Fibroblast of skin of left quadriceps (primary cell): ENCODE measurements at regions not wholly inside any gene's neighbourhood (a gene's known extent, or its start where the extent isn't known, plus 50 kb on each side); places are given as distances from the start of the nearest gene placed in this dataset.
A peak's percentile ranks its signal among the peaks of the same experiment; 100 is the strongest.

Source experiments
- DNase-seq, 2 experiments: peaks; one replicate each; pipeline ENCODE4 v3.0.0-alpha.2; 2013; ENCODE audit warnings: low read depth in 2 of 2

- DNase-seq: no peak
Observed at GRCh38 chr10:90588222-90588621, 269.6 kb downstream of the HTR7 start.

- no peak for DNase-seq
Observed at GRCh38 chr10:90589825-90590224, 268.0 kb downstream of the HTR7 start.

GRCh38 chr10:90591629-90592028 lies 266.2 kb downstream of the HTR7 start:
- DNase-seq: no peak

GRCh38 chr10:90592638-90593302 lies 265.1 kb downstream of the HTR7 start:
- peak; percentile 41 to 49 for DNase-seq

GRCh38 chr10:90598513-90598912 lies 259.3 kb downstream of the HTR7 start:
- no peak for DNase-seq

- DNase-seq: peak; percentile 71
Observed at GRCh38 chr10:90602862-90603610, 254.8 kb downstream of the HTR7 start.

- no peak for DNase-seq
Observed at GRCh38 chr10:90604636-90605035, 253.2 kb downstream of the HTR7 start.

- DNase-seq: no peak
Observed at GRCh38 chr10:90605506-90605905, 252.3 kb downstream of the HTR7 start.

- DNase-seq: no peak
Observed at GRCh38 chr10:90612276-90612675, 245.6 kb downstream of the HTR7 start.

GRCh38 chr10:90614631-90615030 lies 243.2 kb downstream of the HTR7 start:
- DNase-seq: no peak

- no peak for DNase-seq
Observed at GRCh38 chr10:90621577-90621976, 236.3 kb downstream of the HTR7 start.

- no peak for DNase-seq
Observed at GRCh38 chr10:90635111-90635765, 222.6 kb downstream of the HTR7 start.

GRCh38 chr10:90640756-90641155 lies 217.1 kb downstream of the HTR7 start:
- no peak for DNase-seq

GRCh38 chr10:90641731-90642130 lies 216.1 kb downstream of the HTR7 start:
- DNase-seq: no peak

- no peak for DNase-seq
Observed at GRCh38 chr10:90642136-90642535, 215.7 kb downstream of the HTR7 start.

- DNase-seq: no peak
Observed at GRCh38 chr10:90642650-90643049, 215.2 kb downstream of the HTR7 start.

GRCh38 chr10:90644165-90644564 lies 213.7 kb downstream of the HTR7 start:
- no peak for DNase-seq

GRCh38 chr10:90650858-90651257 lies 207.0 kb downstream of the HTR7 start:
- DNase-seq: no peak

- no peak for DNase-seq
Observed at GRCh38 chr10:90652519-90652918, 205.3 kb downstream of the HTR7 start.

GRCh38 chr10:90658791-90659190 lies 199.0 kb downstream of the HTR7 start:
- no peak for DNase-seq

- DNase-seq: no peak
Observed at GRCh38 chr10:90665905-90666662, 191.8 kb downstream of the HTR7 start.

- no peak for DNase-seq
Observed at GRCh38 chr10:90674461-90674860, 183.4 kb downstream of the HTR7 start.
